ENCODE measurements at regions not wholly inside any gene's neighbourhood (a gene's known extent, or its start where the extent isn't known, plus 50 kb on each side); places are given as distances from the start of the nearest gene placed in this dataset.

GRCh38 chr18:47333926-47334635, 82.6 kb upstream of the SKOR2 start:
- H3K4me3 ChIP-seq: no peak overlapping the region
- no peaks in the 10 kb centered on the region for H3K4me1 ChIP-seq
- 63 to 66% (median 65%) methylated on average over 12 of the region's 12 CpGs for WGBS, 3 donors
- peaks cover 0 to 16% (median 0%) of the 10 kb centered on the region in 3 donors for H3K27me3 ChIP-seq (ENCODE audit: insufficient read depth in 3 of 3, low read length in 2 of 3)
- intact Hi-C loops (cut with DNase I): no loop called here
- no peaks in the 10 kb centered on the region for H3K36me3 ChIP-seq (ENCODE audit: insufficient read depth in 1 of 2, low read depth in 1 of 2)
- H3K9me3 ChIP-seq: no peaks in the 10 kb centered on the region
- no peak for TF ChIP-seq CTCF (IDR thresholded peaks at IDR 0.05)
- no peak overlapping the region for H3K27ac ChIP-seq
- ATAC-seq: no peak
- DNase-seq: no peak

GRCh38 chr18:47331641-47332040, 80.2 kb upstream of the SKOR2 start:
- intact Hi-C loops (cut with DNase I): no loop called here
- TF ChIP-seq CTCF (IDR thresholded peaks at IDR 0.05): no peak
- Histone ChIP-seq H3K9me3 (no peaks in the 10 kb centered on the region), H3K27me3 (ENCODE audit: insufficient read depth in 3 of 3, low read length in 2 of 3) (peaks cover 0 to 16% (median 0%) of the 10 kb centered on the region in 3 donors), H3K4me1 (no peaks in the 10 kb centered on the region), H3K4me3 (no peak overlapping the region), H3K36me3 (ENCODE audit: insufficient read depth in 1 of 2, low read depth in 1 of 2) (no peaks in the 10 kb centered on the region), H3K27ac (no peak overlapping the region)
- DNase-seq (no peak), ATAC-seq (no peak)
- 32 to 38% (median 36%) methylated on average over 1 of the region's 1 CpG for WGBS, 3 donors

- no peak for DNase-seq
- H3K27me3 ChIP-seq (ENCODE audit: insufficient read depth in 3 of 3, low read length in 2 of 3): peaks cover 0 to 16% (median 0%) of the 10 kb centered on the region in 3 donors
- intact Hi-C loops (cut with DNase I): no loop called here
- H3K4me1 ChIP-seq: no peaks in the 10 kb centered on the region
- no peak overlapping the region for H3K4me3 ChIP-seq
- no peaks in the 10 kb centered on the region for H3K9me3 ChIP-seq
- no peaks in the 10 kb centered on the region for H3K36me3 ChIP-seq (ENCODE audit: insufficient read depth in 1 of 2, low read depth in 1 of 2)
- H3K27ac ChIP-seq: no peak overlapping the region
- no peak for TF ChIP-seq CTCF (IDR thresholded peaks at IDR 0.05)
- no peak for ATAC-seq
- 64 to 73% (median 67%) methylated on average over 7 of the region's 7 CpGs for WGBS, 3 donors
These were observed 79.6 kb upstream of the SKOR2 start for GRCh38 chr18:47331026-47331425.

- 72 to 76% (median 73%) methylated on average over 3 of the region's 3 CpGs for WGBS, 3 donors
- ATAC-seq (no peak), DNase-seq (no peak)
- TF ChIP-seq CTCF (IDR thresholded peaks at IDR 0.05): no peak
- Histone ChIP-seq H3K27me3 (ENCODE audit: insufficient read depth in 3 of 3, low read length in 2 of 3) (peaks cover 0 to 3% (median 0%) of the 10 kb centered on the region in 3 donors), H3K27ac (no peak overlapping the region), H3K4me3 (no peak overlapping the region), H3K36me3 (ENCODE audit: insufficient read depth in 1 of 2, low read depth in 1 of 2) (no peaks in the 10 kb centered on the region), H3K9me3 (no peaks in the 10 kb centered on the region), H3K4me1 (no peaks in the 10 kb centered on the region)
- intact Hi-C loops (cut with DNase I): no loop called here
These were observed 71.7 kb upstream of the SKOR2 start for GRCh38 chr18:47323158-47323557.

GRCh38 chr18:47321815-47322214, 70.4 kb upstream of the SKOR2 start:
- TF ChIP-seq CTCF (IDR thresholded peaks at IDR 0.05): no peak
- ATAC-seq: no peak
- Histone ChIP-seq H3K4me3 (no peak overlapping the region), H3K9me3 (no peaks in the 10 kb centered on the region), H3K27me3 (ENCODE audit: insufficient read depth in 3 of 3, low read length in 2 of 3) (peaks cover 0 to 3% (median 0%) of the 10 kb centered on the region in 3 donors), H3K4me1 (no peaks in the 10 kb centered on the region), H3K36me3 (ENCODE audit: insufficient read depth in 1 of 2, low read depth in 1 of 2) (no peaks in the 10 kb centered on the region), H3K27ac (no peak overlapping the region)
- WGBS, 3 donors: 88 to 90% (median 88%) methylated on average over 3 of the region's 3 CpGs
- DNase-seq: no peak
- intact Hi-C loops (cut with DNase I): no loop called here

Measured in psoas muscle (tissue), 7 donors.